Glutamatergic neuron (in vitro differentiated cells): ENCODE measurements at regions not wholly inside any gene's neighbourhood (a gene's known extent, or its start where the extent isn't known, plus 50 kb on each side); places are given as distances from the start of the nearest gene placed in this dataset.

Experiments used
- DNase-seq: peaks from one replicate; pipeline ENCODE4 v3.0.0; 2022
- H3K27ac Mint-ChIP-seq: one replicate; pipeline ENCODE4 v1.8.0; 2020; ENCODE audit warnings: mild to moderate bottlenecking, mixed read lengths, inconsistent platforms; ENCODE audit not compliant: unreplicated experiment
- H3K27me3 Mint-ChIP-seq: one replicate; pipeline ENCODE4 v1.8.0; 2020; ENCODE audit warnings: mild to moderate bottlenecking, moderate library complexity, mixed read lengths, inconsistent platforms; ENCODE audit not compliant: unreplicated experiment
- H3K36me3 Mint-ChIP-seq: one replicate; pipeline ENCODE4 v1.8.0; 2020; ENCODE audit warnings: mild to moderate bottlenecking, mixed read lengths, inconsistent platforms; ENCODE audit not compliant: unreplicated experiment
- H3K4me1 Mint-ChIP-seq: one replicate; pipeline ENCODE4 v1.8.0; 2020; ENCODE audit warnings: mild to moderate bottlenecking, low read depth, mixed read lengths, inconsistent platforms; ENCODE audit not compliant: unreplicated experiment
- H3K4me3 Mint-ChIP-seq: one replicate; pipeline ENCODE4 v1.8.0; 2020; ENCODE audit warnings: mild to moderate bottlenecking, mixed read lengths, inconsistent platforms; ENCODE audit not compliant: unreplicated experiment
- H3K9me3 Mint-ChIP-seq: one replicate; pipeline ENCODE4 v1.8.0; 2020; ENCODE audit warnings: mild to moderate bottlenecking, moderate library complexity, mixed read lengths, inconsistent platforms; ENCODE audit not compliant: unreplicated experiment
- TF ChIP-seq, protein P1 (sequence below): fragments of 200-600 bp; sonication (generic); IDR thresholded peaks from one replicate; pipeline ENCODE4 v1.5.0; 2021; ENCODE audit not compliant: partially characterized antibody, unreplicated experiment

GRCh38 chr7:17130281-17131059 lies 168.0 kb upstream of the AHR start:
- Mint-ChIP-seq H3K36me3 (no peaks in the 10 kb centered on the region), H3K27ac (no peak overlapping the region), H3K27me3 (no peaks in the 10 kb centered on the region), H3K4me1 (no peaks in the 10 kb centered on the region), H3K9me3 (no peaks in the 10 kb centered on the region), H3K4me3 (no peak overlapping the region)
- DNase-seq: no peak
- TF ChIP-seq, protein P1, sequence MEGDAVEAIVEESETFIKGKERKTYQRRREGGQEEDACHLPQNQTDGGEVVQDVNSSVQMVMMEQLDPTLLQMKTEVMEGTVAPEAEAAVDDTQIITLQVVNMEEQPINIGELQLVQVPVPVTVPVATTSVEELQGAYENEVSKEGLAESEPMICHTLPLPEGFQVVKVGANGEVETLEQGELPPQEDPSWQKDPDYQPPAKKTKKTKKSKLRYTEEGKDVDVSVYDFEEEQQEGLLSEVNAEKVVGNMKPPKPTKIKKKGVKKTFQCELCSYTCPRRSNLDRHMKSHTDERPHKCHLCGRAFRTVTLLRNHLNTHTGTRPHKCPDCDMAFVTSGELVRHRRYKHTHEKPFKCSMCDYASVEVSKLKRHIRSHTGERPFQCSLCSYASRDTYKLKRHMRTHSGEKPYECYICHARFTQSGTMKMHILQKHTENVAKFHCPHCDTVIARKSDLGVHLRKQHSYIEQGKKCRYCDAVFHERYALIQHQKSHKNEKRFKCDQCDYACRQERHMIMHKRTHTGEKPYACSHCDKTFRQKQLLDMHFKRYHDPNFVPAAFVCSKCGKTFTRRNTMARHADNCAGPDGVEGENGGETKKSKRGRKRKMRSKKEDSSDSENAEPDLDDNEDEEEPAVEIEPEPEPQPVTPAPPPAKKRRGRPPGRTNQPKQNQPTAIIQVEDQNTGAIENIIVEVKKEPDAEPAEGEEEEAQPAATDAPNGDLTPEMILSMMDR: no peak

- H3K4me1 Mint-ChIP-seq: no peaks in the 10 kb centered on the region
- no peak overlapping the region for H3K27ac Mint-ChIP-seq
These were observed 167.4 kb upstream of the AHR start for GRCh38 chr7:17131060-17131345.

GRCh38 chr7:17131983-17132655 lies 166.3 kb upstream of the AHR start:
- Mint-ChIP-seq H3K4me1 (no peaks in the 10 kb centered on the region), H3K9me3 (no peaks in the 10 kb centered on the region), H3K36me3 (no peaks in the 10 kb centered on the region), H3K4me3 (no peak overlapping the region), H3K27ac (no peak overlapping the region), H3K27me3 (no peaks in the 10 kb centered on the region)
- TF ChIP-seq, protein P1: no peak
- DNase-seq: no peak

More at GRCh38 chr7:17131060-17131345, 167.4 kb upstream of the AHR start:
- no peaks in the 10 kb centered on the region for H3K9me3 Mint-ChIP-seq
- DNase-seq: no peak
- no peak overlapping the region for H3K4me3 Mint-ChIP-seq
- H3K27me3 Mint-ChIP-seq: no peaks in the 10 kb centered on the region
- TF ChIP-seq, protein P1: no peak
- no peaks in the 10 kb centered on the region for H3K36me3 Mint-ChIP-seq

DNA sequence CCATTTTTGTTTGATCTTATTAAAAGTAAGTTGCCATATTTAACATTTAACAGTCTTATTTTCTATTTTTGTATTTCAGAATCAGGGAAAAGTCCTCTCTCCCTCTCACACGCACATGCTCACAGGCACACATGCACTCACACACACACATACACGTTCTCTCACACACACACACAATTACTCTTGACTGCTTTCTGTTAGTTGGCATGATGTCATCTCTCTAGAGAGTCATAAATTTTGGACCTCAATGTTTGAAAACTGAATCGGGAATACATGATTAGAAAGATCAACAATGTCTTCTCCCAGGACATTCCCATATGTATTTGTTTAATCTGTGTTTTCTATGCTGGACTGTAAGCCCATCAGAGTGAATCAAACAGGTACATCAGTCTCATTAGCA lies 165.7 kb upstream of the AHR start:
- Mint-ChIP-seq H3K27me3 (no peaks in the 10 kb centered on the region), H3K4me3 (no peak overlapping the region), H3K36me3 (no peaks in the 10 kb centered on the region), H3K4me1 (no peaks in the 10 kb centered on the region), H3K9me3 (no peaks in the 10 kb centered on the region), H3K27ac (no peak overlapping the region)
- no peak for DNase-seq
- TF ChIP-seq, protein P1: no peak

DNA sequence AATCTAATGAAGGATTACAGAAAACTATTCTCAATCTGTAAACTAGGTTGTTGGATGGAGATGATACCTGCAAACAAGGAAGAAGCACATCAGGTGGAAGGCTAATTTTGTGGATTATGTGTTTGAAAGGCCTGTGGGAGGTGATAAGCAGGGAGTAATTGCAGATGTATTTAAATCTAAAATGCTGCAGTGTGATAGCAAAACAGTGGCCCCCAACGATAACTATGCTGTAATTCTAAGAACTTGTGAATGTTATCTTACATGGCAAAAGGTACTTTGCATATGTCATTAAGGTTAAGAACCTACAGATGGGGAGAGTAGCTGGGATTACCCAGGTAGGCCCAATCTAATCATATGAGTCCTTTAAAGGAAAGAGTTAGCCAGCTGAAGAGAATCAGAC lies 164.5 kb upstream of the AHR start:
- TF ChIP-seq, protein P1: no peak
- Mint-ChIP-seq H3K27ac (no peak overlapping the region), H3K4me3 (no peak overlapping the region), H3K36me3 (no peaks in the 10 kb centered on the region), H3K4me1 (no peaks in the 10 kb centered on the region), H3K27me3 (no peaks in the 10 kb centered on the region), H3K9me3 (no peaks in the 10 kb centered on the region)
- no peak for DNase-seq
